ENCODE measurements at regions not wholly inside any gene's neighbourhood (a gene's known extent, or its start where the extent isn't known, plus 50 kb on each side); places are given as distances from the start of the nearest gene placed in this dataset.
A peak's percentile ranks its signal among the peaks of the same experiment; 100 is the strongest.

GRCh38 chr17:31699281-31699680, 159.8 kb downstream of the COPRS start:
- no peaks in the 10 kb centered on the region for H3K27me3 Mint-ChIP-seq (ENCODE audit: insufficient read depth, unreplicated experiment)
- TF ChIP-seq CTCF (IDR thresholded peaks at IDR 0.05; ENCODE audit: unreplicated experiment) = no peak
- H3K27ac Mint-ChIP-seq (ENCODE audit: low read depth, unreplicated experiment) = no peak overlapping the region
- no TSS peak for BruUV-seq (replicated peaks)
- CTCF ChIA-PET = interaction anchor here (1.4 kb wide), 1 partner anchor 32 kb away, joined by 3 read pairs; no protein-coding TSS in a partner anchor
- no peaks in the 10 kb centered on the region for H3K36me3 Mint-ChIP-seq (ENCODE audit: insufficient read depth, unreplicated experiment)
- peak; percentile 63 for DNase-seq (ENCODE audit: unreplicated experiment)
- H3K4me3 Mint-ChIP-seq (ENCODE audit: unreplicated experiment) = no peak overlapping the region
- intact Hi-C loops (cut with micrococcal nuclease) = no loop called here
- peaks cover 10% of the 10 kb centered on the region for H3K4me1 Mint-ChIP-seq (ENCODE audit: insufficient read depth, unreplicated experiment)
- no peaks in the 10 kb centered on the region for H3K9me3 Mint-ChIP-seq (ENCODE audit: unreplicated experiment)
- POLR2A ChIA-PET = no interaction called here

GRCh38 chr17:31698751-31699150, 160.3 kb downstream of the COPRS start:
- H3K4me1 Mint-ChIP-seq (ENCODE audit: insufficient read depth, unreplicated experiment) = peaks cover 10% of the 10 kb centered on the region

GRCh38 chr17:31697838-31698237, 161.2 kb downstream of the COPRS start:
- H3K9me3 Mint-ChIP-seq (ENCODE audit: unreplicated experiment) = no peaks in the 10 kb centered on the region
- no peak overlapping the region for H3K4me3 Mint-ChIP-seq (ENCODE audit: unreplicated experiment)
- no peak for DNase-seq (ENCODE audit: unreplicated experiment)
- no peak overlapping the region for H3K27ac Mint-ChIP-seq (ENCODE audit: low read depth, unreplicated experiment)
- H3K36me3 Mint-ChIP-seq (ENCODE audit: insufficient read depth, unreplicated experiment) = no peaks in the 10 kb centered on the region
- intact Hi-C loops (cut with micrococcal nuclease) = no loop called here
- CTCF ChIA-PET = no interaction called here
- TF ChIP-seq CTCF (IDR thresholded peaks at IDR 0.05; ENCODE audit: unreplicated experiment) = no peak
- POLR2A ChIA-PET = interaction anchor here (0.6 to 1.7 kb wide), 2 partner anchors 13 to 104 kb away, joined by 3 to 4 read pairs; no protein-coding TSS in a partner anchor
- BruUV-seq (replicated peaks) = no TSS peak
- H3K4me1 Mint-ChIP-seq (ENCODE audit: insufficient read depth, unreplicated experiment) = peaks cover 10% of the 10 kb centered on the region
- no peaks in the 10 kb centered on the region for H3K27me3 Mint-ChIP-seq (ENCODE audit: insufficient read depth, unreplicated experiment)

More at GRCh38 chr17:31698751-31699150, 160.3 kb downstream of the COPRS start:
- no peak for TF ChIP-seq CTCF (IDR thresholded peaks at IDR 0.05; ENCODE audit: unreplicated experiment)
- CTCF ChIA-PET = interaction anchor here (1.4 kb wide), 1 partner anchor 32 kb away, joined by 3 read pairs; no protein-coding TSS in a partner anchor
- Mint-ChIP-seq H3K36me3 (ENCODE audit: insufficient read depth, unreplicated experiment) (no peaks in the 10 kb centered on the region), H3K4me3 (ENCODE audit: unreplicated experiment) (no peak overlapping the region), H3K9me3 (ENCODE audit: unreplicated experiment) (no peaks in the 10 kb centered on the region), H3K27ac (ENCODE audit: low read depth, unreplicated experiment) (no peak overlapping the region), H3K27me3 (ENCODE audit: insufficient read depth, unreplicated experiment) (no peaks in the 10 kb centered on the region)
- BruUV-seq (replicated peaks) = no TSS peak
- POLR2A ChIA-PET = no interaction called here
- intact Hi-C loops (cut with micrococcal nuclease) = no loop called here
- no peak for DNase-seq (ENCODE audit: unreplicated experiment)

- Mint-ChIP-seq H3K4me3 (ENCODE audit: unreplicated experiment) (no peak overlapping the region), H3K36me3 (ENCODE audit: insufficient read depth, unreplicated experiment) (no peaks in the 10 kb centered on the region), H3K9me3 (ENCODE audit: unreplicated experiment) (no peaks in the 10 kb centered on the region), H3K27ac (ENCODE audit: low read depth, unreplicated experiment) (no peak overlapping the region), H3K27me3 (ENCODE audit: insufficient read depth, unreplicated experiment) (no peaks in the 10 kb centered on the region), H3K4me1 (ENCODE audit: insufficient read depth, unreplicated experiment) (peaks cover 10% of the 10 kb centered on the region)
- intact Hi-C loops (cut with micrococcal nuclease) = no loop called here
- ChIA-PET CTCF (interaction anchor here (1.0 kb wide), 1 partner anchor 93 kb away, joined by 3 read pairs; no protein-coding TSS in a partner anchor), POLR2A (interaction anchor here (0.6 to 1.7 kb wide), 2 partner anchors 12 to 180 kb away, joined by 3 to 4 read pairs; no protein-coding TSS in a partner anchor)
- no peak for DNase-seq (ENCODE audit: unreplicated experiment)
- no peak for TF ChIP-seq CTCF (IDR thresholded peaks at IDR 0.05; ENCODE audit: unreplicated experiment)
- BruUV-seq (replicated peaks) = no TSS peak
Measured at GRCh38 chr17:31696703-31697325, 162.2 kb downstream of the COPRS start.
